ENCODE measurements at regions not wholly inside any gene's neighbourhood (a gene's known extent, or its start where the extent isn't known, plus 50 kb on each side); places are given as distances from the start of the nearest gene placed in this dataset.

GRCh38 chr6:132977413-132977812 is 163.0 kb downstream of the RPS12 start:
- Histone ChIP-seq H3K27ac (no peak overlapping the region), H3K9me3 (replicated peaks in 1 of 3) (no peaks in the 10 kb centered on the region), H3K4me3 (no peak overlapping the region), H3K4me1 (replicated peaks in 1 of 2) (no peaks in the 10 kb centered on the region), H3K36me3 (replicated peaks in 1 of 2) (no peaks in the 10 kb centered on the region), H3K27me3 (no peaks in the 10 kb centered on the region)
- intact Hi-C loops (cut with DNase I), result no loop called here
- TF ChIP-seq POLR2A (IDR thresholded peaks at IDR 0.05) (no peak), CTCF (IDR thresholded peaks at IDR 0.05) (no peak)
- no peak for DNase-seq

DNA sequence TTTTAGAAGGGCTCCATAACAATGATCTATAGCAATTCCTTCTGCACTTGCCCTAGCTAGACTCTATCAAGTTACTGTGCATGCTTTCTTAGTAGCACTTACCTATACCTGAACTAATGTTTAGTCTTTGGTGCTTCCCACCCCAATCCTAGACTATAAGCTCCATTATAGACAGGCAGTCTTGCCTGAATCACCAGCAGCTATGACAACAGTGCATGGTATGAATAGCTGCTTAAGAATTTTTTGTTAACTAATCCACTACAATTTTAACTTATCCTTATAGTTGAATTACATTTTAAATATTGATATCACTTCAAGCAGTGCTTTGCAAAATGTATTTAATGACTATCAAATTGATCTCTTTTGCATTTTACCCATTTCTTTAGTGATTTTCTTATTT is 164.3 kb downstream of the RPS12 start:
- Histone ChIP-seq H3K9me3 (replicated peaks in 1 of 3) (no peaks in the 10 kb centered on the region), H3K27ac (no peak overlapping the region), H3K36me3 (replicated peaks in 1 of 2) (no peaks in the 10 kb centered on the region), H3K4me1 (replicated peaks in 1 of 2) (no peaks in the 10 kb centered on the region), H3K27me3 (no peaks in the 10 kb centered on the region), H3K4me3 (no peak overlapping the region)
- DNase-seq, result no peak
- TF ChIP-seq POLR2A (IDR thresholded peaks at IDR 0.05) (no peak), CTCF (IDR thresholded peaks at IDR 0.05) (no peak)
- intact Hi-C loops (cut with DNase I), result no loop called here

GRCh38 chr6:132993738-132994137 is 179.4 kb downstream of the RPS12 start:
- TF ChIP-seq CTCF (IDR thresholded peaks at IDR 0.05), result no peak
- no peak for TF ChIP-seq POLR2A (IDR thresholded peaks at IDR 0.05)
- no peaks in the 10 kb centered on the region for H3K27me3 ChIP-seq
- no peaks in the 10 kb centered on the region for H3K36me3 ChIP-seq (replicated peaks in 1 of 2)
- H3K4me3 ChIP-seq, result no peak overlapping the region
- no peak for DNase-seq
- WGBS, 4 donors, result 70 to 75% (median 72%) methylated on average over 2 of the region's 2 CpGs
- intact Hi-C loops (cut with DNase I), result no loop called here
- no peak overlapping the region for H3K27ac ChIP-seq
- no peaks in the 10 kb centered on the region for H3K4me1 ChIP-seq (replicated peaks in 1 of 2)
- no peaks in the 10 kb centered on the region for H3K9me3 ChIP-seq (replicated peaks in 1 of 3)

DNA sequence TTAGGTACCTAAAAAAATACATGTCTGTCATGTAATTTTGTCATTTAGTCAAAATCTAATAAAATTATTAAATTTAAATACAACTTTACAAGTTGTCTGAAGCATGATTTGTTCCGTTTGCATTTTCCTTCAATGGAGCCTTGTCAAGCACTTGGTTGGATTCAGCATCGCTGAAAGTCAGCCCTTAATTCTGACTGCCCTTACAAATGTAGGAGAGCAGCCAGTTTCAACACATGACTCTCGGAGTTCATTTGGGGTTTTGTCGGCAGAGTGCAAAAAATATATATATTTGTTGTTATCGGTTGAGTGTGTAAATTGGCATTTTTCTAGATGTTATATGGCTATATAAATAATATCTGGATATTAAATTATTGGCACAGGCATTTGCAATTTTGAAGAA is 180.6 kb downstream of the RPS12 start:
- TF ChIP-seq POLR2A (IDR thresholded peaks at IDR 0.05) (no peak), CTCF (IDR thresholded peaks at IDR 0.05) (no peak)

More for the DNA sequence above, 180.6 kb downstream of the RPS12 start:
- Histone ChIP-seq H3K27me3 (no peaks in the 10 kb centered on the region), H3K4me3 (no peak overlapping the region), H3K27ac (no peak overlapping the region), H3K9me3 (replicated peaks in 1 of 3) (no peaks in the 10 kb centered on the region), H3K4me1 (replicated peaks in 1 of 2) (no peaks in the 10 kb centered on the region), H3K36me3 (replicated peaks in 1 of 2) (no peaks in the 10 kb centered on the region)
- intact Hi-C loops (cut with DNase I), result no loop called here
- DNase-seq, result no peak
- WGBS, 4 donors, result 85 to 89% (median 88%) methylated on average over 5 of the region's 5 CpGs
